Naive thymus-derived CD8-positive, alpha-beta T cell (primary cell): ENCODE measurements at regions not wholly inside any gene's neighbourhood (a gene's known extent, or its start where the extent isn't known, plus 50 kb on each side); places are given as distances from the start of the nearest gene placed in this dataset.
"Not testable (repeated sequence)": the region's sequence is repeated elsewhere in the genome, so short reads cannot be mapped to it uniquely, and the experiment has no call there.

ENCODE experiments used
- ATAC-seq, 2 donors: fragments of 150-1000 bp; cut with Tn5 transposase in 1 of 2; sonication (Bioruptor Pico), chemical (Tn5 transposase) in 1 of 2; 1 replicate in 1 of 2; 2 replicates in 1 of 2; pipeline ENCODE4 v1.10.0; 2021; ENCODE audit warnings: mild to moderate bottlenecking in 2 of 2, moderate library complexity in 2 of 2
- POLR2A ChIA-PET: fragments of 350-600 bp; sonication (Branson Sonifier 250); formaldehyde crosslinking; loops from one replicate; lab custom pipeline; 2021; ENCODE audit warnings: antibody characterized with exemption; lab: Charles Lee
- DNase-seq, 10 donors: peaks; one replicate each; pipeline versions ENCODE4 v3.0.0 to v3.0.0-alpha.2; 2020 to 2022
- H3K27ac Mint-ChIP-seq, 10 donors: one replicate each; pipeline ENCODE4 v1.8.0; 2020 to 2022; ENCODE audit warnings: mild to moderate bottlenecking in 10 of 10, mixed read lengths in 10 of 10, moderate library complexity in 4 of 10, inconsistent platforms in 1 of 10
- H3K27me3 Mint-ChIP-seq, 5 donors: one replicate each; pipeline ENCODE4 v1.8.0; 2021 to 2022; ENCODE audit warnings: mixed read lengths in 5 of 5
- H3K36me3 Mint-ChIP-seq, 3 donors: one replicate each; pipeline ENCODE4 v1.8.0; 2020 to 2022; ENCODE audit warnings: mixed read lengths in 3 of 3, mild to moderate bottlenecking in 2 of 3, inconsistent platforms in 1 of 3
- H3K4me1 Mint-ChIP-seq, 4 donors: one replicate each; pipeline ENCODE4 v1.8.0; 2021 to 2022; ENCODE audit warnings: mixed read lengths in 4 of 4
- H3K4me3 Mint-ChIP-seq, 10 donors: one replicate each; pipeline ENCODE4 v1.8.0; 2020 to 2022; ENCODE audit warnings: mild to moderate bottlenecking in 10 of 10, mixed read lengths in 10 of 10, moderate library complexity in 6 of 10, inconsistent platforms in 1 of 10
- H3K9me3 Mint-ChIP-seq, 9 donors: one replicate each; pipeline ENCODE4 v1.8.0; 2020 to 2022; ENCODE audit warnings: mixed read lengths in 9 of 9, mild to moderate bottlenecking in 3 of 9, inconsistent platforms in 1 of 9, moderate library complexity in 1 of 9

GRCh38 chr1:182235952-182236650 is 155.5 kb downstream of the GLUL start:
- Mint-ChIP-seq H3K27ac (peak overlapping the region in 6 of 10 donors; percentile 5 to 84 (median 66)), H3K36me3 (no peaks in the 10 kb centered on the region), H3K27me3 (peaks cover 0 to 6% (median 0%) of the 10 kb centered on the region in 5 donors), H3K9me3 (no peaks in the 10 kb centered on the region), H3K4me1 (peaks cover 11 to 19% (median 15%) of the 10 kb centered on the region in 4 donors), H3K4me3 (peak overlapping the region in 2 of 10 donors; percentile 20 to 38)
- ATAC-seq (no peak), DNase-seq (no peak)
- POLR2A ChIA-PET = no interaction called here

GRCh38 chr1:182235604-182235951 is 156.0 kb downstream of the GLUL start:
- peaks cover 0 to 6% (median 0%) of the 10 kb centered on the region in 5 donors for H3K27me3 Mint-ChIP-seq
- H3K4me3 Mint-ChIP-seq = peak overlapping the region in 3 of 10 donors; percentile 8 to 38 (median 34)
- POLR2A ChIA-PET = no interaction called here
- DNase-seq = peak in 1 of 10 donors; percentile 6
- peak in 1 of 2 donors; percentile 32 for ATAC-seq
- H3K4me1 Mint-ChIP-seq = peaks cover 11 to 19% (median 15%) of the 10 kb centered on the region in 4 donors
- H3K36me3 Mint-ChIP-seq = no peaks in the 10 kb centered on the region
- no peaks in the 10 kb centered on the region for H3K9me3 Mint-ChIP-seq
- H3K27ac Mint-ChIP-seq = peak overlapping the region in 5 of 10 donors; percentile 53 to 84 (median 74)

GRCh38 chr1:182229921-182230491 is 161.6 kb downstream of the GLUL start:
- no peaks in the 10 kb centered on the region for H3K9me3 Mint-ChIP-seq
- H3K4me3 Mint-ChIP-seq = no peak overlapping the region
- no peak overlapping the region for H3K27ac Mint-ChIP-seq
- peaks cover 0 to under 1% (median under 1%) of the 10 kb centered on the region in 4 donors for H3K4me1 Mint-ChIP-seq
- DNase-seq (no peak), ATAC-seq (no peak)
- no peaks in the 10 kb centered on the region for H3K36me3 Mint-ChIP-seq
- H3K27me3 Mint-ChIP-seq = no peaks in the 10 kb centered on the region
- POLR2A ChIA-PET = no interaction called here

GRCh38 chr1:182229451-182229850 is 162.1 kb downstream of the GLUL start:
- Mint-ChIP-seq H3K4me3 (no peak overlapping the region), H3K4me1 (no peaks in the 10 kb centered on the region), H3K27ac (no peak overlapping the region), H3K36me3 (no peaks in the 10 kb centered on the region), H3K27me3 (no peaks in the 10 kb centered on the region), H3K9me3 (peaks cover 0 to under 1% (median 0%) of the 10 kb centered on the region in 9 donors)
- DNase-seq (no peak), ATAC-seq (no peak)
- POLR2A ChIA-PET = no interaction called here

GRCh38 chr1:182227864-182228547 is 163.6 kb downstream of the GLUL start:
- ATAC-seq = no peak
- H3K36me3 Mint-ChIP-seq = no peaks in the 10 kb centered on the region
- no peaks in the 10 kb centered on the region for H3K4me1 Mint-ChIP-seq
- H3K9me3 Mint-ChIP-seq = peaks cover 0 to 14% (median 0%) of the 10 kb centered on the region in 9 donors
- H3K27me3 Mint-ChIP-seq = no peaks in the 10 kb centered on the region
- no peak overlapping the region for H3K4me3 Mint-ChIP-seq
- POLR2A ChIA-PET = no interaction called here
- DNase-seq = no peak
- H3K27ac Mint-ChIP-seq = peak overlapping the region in 1 of 10 donors; percentile 11

- no peak for DNase-seq
- POLR2A ChIA-PET = no interaction called here
- peaks cover 0 to 24% (median 8%) of the 10 kb centered on the region in 9 donors for H3K9me3 Mint-ChIP-seq
- no peak for ATAC-seq
- peaks cover 0 to 4% (median 0%) of the 10 kb centered on the region in 5 donors for H3K27me3 Mint-ChIP-seq
- no peaks in the 10 kb centered on the region for H3K4me1 Mint-ChIP-seq
- H3K36me3 Mint-ChIP-seq = peaks cover 0 to 8% (median 5%) of the 10 kb centered on the region in 3 donors
- no peak overlapping the region for H3K4me3 Mint-ChIP-seq
- no peak overlapping the region for H3K27ac Mint-ChIP-seq
Measured at GRCh38 chr1:182226618-182227017, 165.0 kb downstream of the GLUL start.

- peaks cover 0 to 29% (median 14%) of the 10 kb centered on the region in 9 donors for H3K9me3 Mint-ChIP-seq
- not testable (repeated sequence) for ATAC-seq
Measured at GRCh38 chr1:182225755-182226154, 164.2 kb upstream of the ZNF648 start.

GRCh38 chr1:182221990-182222389 is 160.5 kb upstream of the ZNF648 start:
- H3K4me3 Mint-ChIP-seq, H3K4me1 Mint-ChIP-seq, DNase-seq, ATAC-seq, H3K27ac Mint-ChIP-seq, POLR2A ChIA-PET: not testable (repeated sequence)
- Mint-ChIP-seq H3K27me3 (peaks cover 0 to 10% (median 2%) of the 10 kb centered on the region in 5 donors), H3K36me3 (peaks cover 0 to 27% (median 16%) of the 10 kb centered on the region in 3 donors), H3K9me3 (peaks cover 0 to 39% (median 21%) of the 10 kb centered on the region in 9 donors)

More at GRCh38 chr1:182225755-182226154, 164.2 kb upstream of the ZNF648 start:
- H3K27me3 Mint-ChIP-seq, POLR2A ChIA-PET, H3K27ac Mint-ChIP-seq, DNase-seq, H3K4me3 Mint-ChIP-seq, H3K4me1 Mint-ChIP-seq: not testable (repeated sequence)
- peaks cover 0 to 10% (median 10%) of the 10 kb centered on the region in 3 donors for H3K36me3 Mint-ChIP-seq

GRCh38 chr1:182221367-182221766 is 159.9 kb upstream of the ZNF648 start:
- Mint-ChIP-seq H3K36me3 (peaks cover 0 to 27% (median 16%) of the 10 kb centered on the region in 3 donors), H3K27me3 (peaks cover 0 to 10% (median 2%) of the 10 kb centered on the region in 5 donors), H3K4me3 (peak overlapping the region in 1 of 10 donors; percentile 45), H3K9me3 (peaks cover 0 to 39% (median 22%) of the 10 kb centered on the region in 9 donors)
- ATAC-seq, POLR2A ChIA-PET, H3K27ac Mint-ChIP-seq, DNase-seq, H3K4me1 Mint-ChIP-seq: not testable (repeated sequence)

- peaks cover 0 to 10% (median 2%) of the 10 kb centered on the region in 5 donors for H3K27me3 Mint-ChIP-seq
- H3K9me3 Mint-ChIP-seq = peaks cover 0 to 32% (median 22%) of the 10 kb centered on the region in 9 donors
- no peak overlapping the region for H3K4me3 Mint-ChIP-seq
- no peak overlapping the region for H3K27ac Mint-ChIP-seq
- H3K36me3 Mint-ChIP-seq = peaks cover 0 to 27% (median 16%) of the 10 kb centered on the region in 3 donors
- POLR2A ChIA-PET = no interaction called here
- DNase-seq (no peak), ATAC-seq (no peak)
- H3K4me1 Mint-ChIP-seq = no peaks in the 10 kb centered on the region
Measured at GRCh38 chr1:182217967-182218366, 156.5 kb upstream of the ZNF648 start.

GRCh38 chr1:182217071-182217470 is 155.6 kb upstream of the ZNF648 start:
- POLR2A ChIA-PET = no interaction called here
- ATAC-seq = no peak
- no peak overlapping the region for H3K4me3 Mint-ChIP-seq
- H3K36me3 Mint-ChIP-seq = peaks cover 0 to 23% (median 16%) of the 10 kb centered on the region in 3 donors
- peaks cover 0 to 10% (median 4%) of the 10 kb centered on the region in 5 donors for H3K27me3 Mint-ChIP-seq
- H3K9me3 Mint-ChIP-seq = peaks cover 0 to 24% (median 16%) of the 10 kb centered on the region in 9 donors
- H3K4me1 Mint-ChIP-seq = no peaks in the 10 kb centered on the region
- no peak for DNase-seq
- H3K27ac Mint-ChIP-seq = peak overlapping the region in 1 of 10 donors; percentile 24

GRCh38 chr1:182215764-182216163 is 154.3 kb upstream of the ZNF648 start:
- Mint-ChIP-seq H3K4me1 (peaks cover 0 to 3% (median 0%) of the 10 kb centered on the region in 4 donors), H3K27me3 (peaks cover 0 to 9% (median 4%) of the 10 kb centered on the region in 5 donors), H3K27ac (no peak overlapping the region), H3K36me3 (peaks cover 0 to 17% (median 6%) of the 10 kb centered on the region in 3 donors), H3K9me3 (peaks cover 0 to 15% (median 6%) of the 10 kb centered on the region in 9 donors), H3K4me3 (no peak overlapping the region)
- POLR2A ChIA-PET = no interaction called here
- ATAC-seq (no peak), DNase-seq (no peak)
